SK-N-SH treated with all-trans-retinoic acid at 6 μM for 48 hours (cell line): ENCODE measurements at regions not wholly inside any gene's neighbourhood (a gene's known extent, or its start where the extent isn't known, plus 50 kb on each side); places are given as distances from the start of the nearest gene placed in this dataset.

ENCODE experiments used
- ATAC-seq: fragments of 200-7000 bp; cut with Tn5 transposase; 3 replicates; pipeline ENCODE4 v1.9.1; 2020; ENCODE audit warnings: mild to moderate bottlenecking, moderate library complexity
- ARNTL ChIP-seq: fragments of 450-650 bp; formaldehyde crosslinking; IDR thresholded peaks from 2 replicates; pipeline ENCODE4 v1.5.0; 2020; ENCODE audit warnings: low read depth, mild to moderate bottlenecking, moderate library complexity, borderline replicate concordance
- ESRRG ChIP-seq: fragments of 250-450 bp; sonication (Bioruptor Pico); IDR thresholded peaks from 2 replicates; pipeline ENCODE4 v1.6.1; 2021; ENCODE audit warnings: mild to moderate bottlenecking
- GLIS3 ChIP-seq: fragments of 250-450 bp; sonication (Bioruptor Pico); IDR thresholded peaks from 2 replicates; pipeline ENCODE4 v1.5.0; 2020; ENCODE audit warnings: mild to moderate bottlenecking, moderate library complexity
- OSR1 ChIP-seq: fragments of 250-450 bp; sonication (Bioruptor Pico); IDR thresholded peaks from 2 replicates; pipeline ENCODE4 v1.8.0; 2022; ENCODE audit warnings: moderate library complexity, mild to moderate bottlenecking, inconsistent platforms
- PATZ1 ChIP-seq: fragments of 250-450 bp; sonication (Bioruptor Pico); IDR thresholded peaks from 2 replicates; pipeline ENCODE4 v1.8.0; 2020; ENCODE audit warnings: mild to moderate bottlenecking, moderate library complexity, borderline replicate concordance
- POU6F1 ChIP-seq: fragments of 250-450 bp; sonication (Bioruptor Pico); IDR thresholded peaks from 2 replicates; pipeline ENCODE4 v1.8.0; 2021; ENCODE audit warnings: low read depth, mild to moderate bottlenecking, moderate library complexity, borderline replicate concordance
- PPARA ChIP-seq: fragments of 250-450 bp; sonication (Bioruptor Pico); IDR thresholded peaks from 2 replicates; pipeline ENCODE4 v1.5.0; 2020; ENCODE audit warnings: mild to moderate bottlenecking, borderline replicate concordance
- RARB ChIP-seq: fragments of 250-450 bp; sonication (Bioruptor Pico); IDR thresholded peaks from 2 replicates; pipeline ENCODE4 v1.8.0; 2021; ENCODE audit warnings: mild to moderate bottlenecking, moderate library complexity
- SNAI2 ChIP-seq: fragments of 250-450 bp; sonication (Bioruptor Pico); IDR thresholded peaks from 2 replicates; pipeline ENCODE4 v1.5.0; 2020; ENCODE audit warnings: mild to moderate bottlenecking, moderate library complexity
- TCF4 ChIP-seq: fragments of 250-450 bp; sonication (Bioruptor Pico); IDR thresholded peaks from 2 replicates; pipeline ENCODE4 v1.8.0; 2021; ENCODE audit warnings: mild to moderate bottlenecking, moderate library complexity, borderline replicate concordance
- TOX ChIP-seq: fragments of 250-450 bp; sonication (Bioruptor Pico); IDR thresholded peaks from 2 replicates; pipeline ENCODE4 v1.8.0; 2021; ENCODE audit warnings: mild to moderate bottlenecking, moderate library complexity, borderline replicate concordance
- TSHZ2 ChIP-seq: fragments of 250-450 bp; sonication (Bioruptor Pico); IDR thresholded peaks from 2 replicates; pipeline ENCODE4 v1.5.0; 2020; ENCODE audit warnings: mild to moderate bottlenecking, moderate library complexity
- ZC3H10 ChIP-seq: fragments of 250-450 bp; sonication (Bioruptor Pico); IDR thresholded peaks from 2 replicates; pipeline ENCODE4 v1.5.1; 2021; ENCODE audit warnings: mild to moderate bottlenecking, moderate library complexity
- ZFP30 ChIP-seq: fragments of 450-650 bp; formaldehyde crosslinking; IDR thresholded peaks from 2 replicates; pipeline ENCODE4 v1.5.0; 2022; ENCODE audit warnings: mild to moderate bottlenecking, moderate library complexity
- ZNF565 ChIP-seq: fragments of 450-650 bp; formaldehyde crosslinking; conservative IDR thresholded peaks from 2 replicates; pipeline ENCODE4 v1.5.0; 2020; ENCODE audit warnings: low read depth, mild to moderate bottlenecking, moderate library complexity
- ZNF70 ChIP-seq: fragments of 450-650 bp; formaldehyde crosslinking; IDR thresholded peaks from 2 replicates; pipeline ENCODE4 v1.5.0; 2020; ENCODE audit warnings: mild to moderate bottlenecking, moderate library complexity
- ZNF8 ChIP-seq: fragments of 450-650 bp; formaldehyde crosslinking; IDR thresholded peaks from 2 replicates; pipeline ENCODE4 v1.5.0; 2020; ENCODE audit warnings: mild to moderate bottlenecking, moderate library complexity
- TF ChIP-seq, protein P1 (sequence below): fragments of 250-450 bp; sonication (Bioruptor Pico); IDR thresholded peaks from 2 replicates; pipeline ENCODE4 v1.5.1; 2020; ENCODE audit warnings: low read depth, mild to moderate bottlenecking, moderate library complexity
- TF ChIP-seq, protein P2 (sequence below): fragments of 250-450 bp; sonication (Bioruptor Pico); IDR thresholded peaks from 2 replicates; pipeline ENCODE4 v1.5.1; 2021; ENCODE audit warnings: mild to moderate bottlenecking, moderate library complexity

DNA sequence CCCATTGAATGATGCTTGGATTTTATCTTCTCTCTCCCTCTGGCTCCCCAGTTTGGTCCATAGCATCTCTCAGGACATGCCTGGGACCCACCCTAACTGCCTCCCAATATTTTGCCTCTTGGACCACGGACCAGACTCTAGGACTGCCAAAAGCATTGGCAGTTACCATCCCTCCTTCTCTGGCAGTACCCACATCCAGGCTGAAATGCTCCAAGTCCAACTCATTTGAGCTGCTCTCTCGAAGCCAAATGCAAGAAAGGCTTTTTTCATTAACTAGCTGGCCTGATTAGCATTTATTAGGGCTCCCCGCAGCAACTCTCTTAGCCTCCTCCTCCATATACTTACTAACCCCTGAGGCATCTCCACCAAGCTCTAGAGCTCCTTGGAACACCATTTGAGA, 140.0 kb upstream of the GRIK3 start:
- TF ChIP-seq, protein P1, sequence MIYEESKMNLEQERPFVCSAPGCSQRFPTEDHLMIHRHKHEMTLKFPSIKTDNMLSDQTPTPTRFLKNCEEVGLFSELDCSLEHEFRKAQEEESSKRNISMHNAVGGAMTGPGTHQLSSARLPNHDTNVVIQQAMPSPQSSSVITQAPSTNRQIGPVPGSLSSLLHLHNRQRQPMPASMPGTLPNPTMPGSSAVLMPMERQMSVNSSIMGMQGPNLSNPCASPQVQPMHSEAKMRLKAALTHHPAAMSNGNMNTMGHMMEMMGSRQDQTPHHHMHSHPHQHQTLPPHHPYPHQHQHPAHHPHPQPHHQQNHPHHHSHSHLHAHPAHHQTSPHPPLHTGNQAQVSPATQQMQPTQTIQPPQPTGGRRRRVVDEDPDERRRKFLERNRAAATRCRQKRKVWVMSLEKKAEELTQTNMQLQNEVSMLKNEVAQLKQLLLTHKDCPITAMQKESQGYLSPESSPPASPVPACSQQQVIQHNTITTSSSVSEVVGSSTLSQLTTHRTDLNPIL = no peak
- TF ChIP-seq SNAI2 (CRISPR knock-in tag) = no peak
- TF ChIP-seq ZNF70 = no peak
- TF ChIP-seq POU6F1 (CRISPR knock-in tag) = no peak
- TF ChIP-seq ZC3H10 = no peak
- TF ChIP-seq ARNTL = no peak
- TF ChIP-seq, protein P2, sequence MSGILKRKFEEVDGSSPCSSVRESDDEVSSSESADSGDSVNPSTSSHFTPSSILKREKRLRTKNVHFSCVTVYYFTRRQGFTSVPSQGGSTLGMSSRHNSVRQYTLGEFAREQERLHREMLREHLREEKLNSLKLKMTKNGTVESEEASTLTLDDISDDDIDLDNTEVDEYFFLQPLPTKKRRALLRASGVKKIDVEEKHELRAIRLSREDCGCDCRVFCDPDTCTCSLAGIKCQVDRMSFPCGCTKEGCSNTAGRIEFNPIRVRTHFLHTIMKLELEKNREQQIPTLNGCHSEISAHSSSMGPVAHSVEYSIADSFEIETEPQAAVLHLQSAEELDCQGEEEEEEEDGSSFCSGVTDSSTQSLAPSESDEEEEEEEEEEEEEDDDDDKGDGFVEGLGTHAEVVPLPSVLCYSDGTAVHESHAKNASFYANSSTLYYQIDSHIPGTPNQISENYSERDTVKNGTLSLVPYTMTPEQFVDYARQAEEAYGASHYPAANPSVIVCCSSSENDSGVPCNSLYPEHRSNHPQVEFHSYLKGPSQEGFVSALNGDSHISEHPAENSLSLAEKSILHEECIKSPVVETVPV (CRISPR knock-in tag) = no peak
- no peak for TF ChIP-seq TCF4 (CRISPR knock-in tag)
- TF ChIP-seq GLIS3 (CRISPR knock-in tag) = no peak
- no peak for TF ChIP-seq ZFP30 (CRISPR knock-in tag)
- TF ChIP-seq TSHZ2 = no peak
- no peak for ATAC-seq

GRCh38 chr1:37174876-37175275, 140.6 kb upstream of the GRIK3 start:
- TF ChIP-seq RARB = no peak
- no peak for ATAC-seq

GRCh38 chr1:37175666-37176215, 141.4 kb upstream of the GRIK3 start:
- TF ChIP-seq ZNF70 = no peak
- no peak for TF ChIP-seq OSR1
- TF ChIP-seq PPARA (CRISPR knock-in tag) = no peak
- TF ChIP-seq RARB = no peak
- TF ChIP-seq POU6F1 (CRISPR knock-in tag) = no peak
- TF ChIP-seq TOX (CRISPR knock-in tag) = no peak
- TF ChIP-seq ARNTL = no peak
- no peak for TF ChIP-seq ESRRG (CRISPR knock-in tag)
- TF ChIP-seq ZFP30 (CRISPR knock-in tag) = no peak
- no peak for ATAC-seq

- ATAC-seq = no peak
- no peak for TF ChIP-seq ZNF565 (CRISPR knock-in tag)
- TF ChIP-seq ZNF8 (CRISPR knock-in tag) = no peak
- TF ChIP-seq SNAI2 (CRISPR knock-in tag) = no peak
- TF ChIP-seq ZFP30 (CRISPR knock-in tag) = no peak
- TF ChIP-seq PATZ1 (CRISPR knock-in tag) = no peak
- TF ChIP-seq, all 23 proteins: peak for 0
These were observed 142.0 kb upstream of the GRIK3 start for GRCh38 chr1:37176269-37176668.
